ENCODE measurements at regions not wholly inside any gene's neighbourhood (a gene's known extent, or its start where the extent isn't known, plus 50 kb on each side); places are given as distances from the start of the nearest gene placed in this dataset.

DNA sequence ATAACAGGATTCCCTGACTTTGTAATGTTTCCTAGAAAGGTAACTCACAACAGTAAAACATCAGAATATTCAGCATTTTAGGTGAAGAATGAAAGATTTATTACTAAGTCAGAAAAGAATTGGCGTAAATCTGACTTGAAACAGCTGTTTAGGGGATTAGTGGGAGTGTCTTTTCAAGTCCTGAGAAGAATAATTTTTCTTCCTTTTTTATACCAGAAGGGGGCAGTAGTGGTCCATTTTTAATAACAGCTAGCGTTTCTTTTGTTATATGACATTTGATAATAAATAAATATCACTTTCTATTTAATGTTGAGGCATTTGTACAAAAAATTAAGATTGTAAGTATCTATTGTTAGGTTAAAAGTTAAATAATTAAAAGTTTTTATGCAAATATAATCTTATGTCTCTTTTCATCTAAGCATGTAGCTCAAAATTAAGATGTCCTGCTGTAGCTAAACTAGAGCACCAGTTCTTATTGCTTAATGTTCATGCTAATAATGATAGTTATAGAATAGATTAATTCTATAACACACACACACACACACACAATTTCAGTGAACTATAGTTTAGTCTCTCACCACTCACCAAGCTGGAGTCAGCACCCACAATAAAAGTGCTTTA is 258.7 kb upstream of the ARRDC3 start:
- TF ChIP-seq CTCF (IDR thresholded peaks at IDR 0.05), result peak; percentile 63; the same call in 1 of the 2 replicates
- no peak for TF ChIP-seq POLR2AphosphoS5 (IDR thresholded peaks at IDR 0.05; ENCODE audit: low read depth, low read length)
- TF ChIP-seq SIN3A (IDR thresholded peaks at IDR 0.05; ENCODE audit: borderline replicate concordance, insufficient read depth, low read depth, low read length), result no peak
